ENCODE measurements at regions not wholly inside any gene's neighbourhood (a gene's known extent, or its start where the extent isn't known, plus 50 kb on each side); places are given as distances from the start of the nearest gene placed in this dataset.
"Not testable (repeated sequence)": the region's sequence is repeated elsewhere in the genome, so short reads cannot be mapped to it uniquely, and the experiment has no call there.

DNA sequence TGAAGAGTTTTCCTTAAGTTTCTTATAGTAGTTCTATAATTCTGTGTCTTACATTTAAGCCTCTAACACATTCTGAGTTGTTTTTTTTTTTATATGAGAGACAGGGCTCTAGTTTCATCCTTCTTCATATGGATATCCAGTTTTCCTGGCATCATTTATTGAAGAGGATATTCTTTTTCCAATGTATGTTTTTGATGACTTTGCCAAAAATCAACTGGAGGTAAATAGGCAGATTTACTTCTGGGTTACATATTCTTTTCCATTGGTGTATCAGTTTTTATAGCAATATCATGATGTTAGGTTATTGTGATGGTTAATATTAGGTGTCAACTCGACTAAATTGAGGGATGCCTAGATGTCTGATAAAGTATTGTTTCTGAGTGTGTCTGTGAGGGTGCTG lies 650.7 kb upstream of the GRID2 start:
- DNase-seq (ENCODE audit: low read depth, low spot score), result no peak
- WGBS (ENCODE audit: insufficient coverage, insufficient read length), result no CpG with 5 or more reads among the region's 1 CpG
- no peak overlapping the region for H3K4me3 ChIP-seq (ENCODE audit: low read length)

DNA sequence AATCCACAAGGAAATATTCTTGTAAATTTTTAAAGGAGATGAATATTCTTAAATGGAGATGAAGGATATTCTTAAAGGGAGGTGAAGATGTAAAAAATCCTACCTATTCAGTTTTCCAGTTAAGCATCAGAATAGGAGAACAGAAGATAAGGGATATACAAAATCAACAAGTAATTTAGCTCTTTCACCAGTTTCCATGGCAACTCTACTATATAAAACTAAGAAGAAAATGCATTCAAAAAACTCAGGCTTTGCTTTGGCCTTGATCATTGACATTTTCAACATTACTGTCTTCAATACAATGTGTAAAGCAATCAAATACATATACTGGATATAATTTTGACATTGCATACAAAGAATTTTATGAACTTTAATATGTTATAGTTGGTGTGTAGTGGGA lies 622.7 kb upstream of the GRID2 start:
- Histone ChIP-seq H3K9me3 (ENCODE audit: control insufficient read depth, insufficient read depth, low read length) (no peaks in the 10 kb centered on the region), H3K36me3 (ENCODE audit: control insufficient read depth, insufficient read depth, low read length) (no peaks in the 10 kb centered on the region)

More for the DNA sequence above, 650.7 kb upstream of the GRID2 start:
- Histone ChIP-seq H3K9me3 (ENCODE audit: control insufficient read depth, insufficient read depth, low read length) (no peaks in the 10 kb centered on the region), H3K27ac (ENCODE audit: low read length) (no peak overlapping the region), H3K36me3 (ENCODE audit: control insufficient read depth, insufficient read depth, low read length) (no peaks in the 10 kb centered on the region), H3K4me1 (ENCODE audit: control insufficient read depth, insufficient read depth, low read length) (no peaks in the 10 kb centered on the region), H3K27me3 (ENCODE audit: control insufficient read depth, insufficient read depth, low read length) (no peaks in the 10 kb centered on the region)

DNA sequence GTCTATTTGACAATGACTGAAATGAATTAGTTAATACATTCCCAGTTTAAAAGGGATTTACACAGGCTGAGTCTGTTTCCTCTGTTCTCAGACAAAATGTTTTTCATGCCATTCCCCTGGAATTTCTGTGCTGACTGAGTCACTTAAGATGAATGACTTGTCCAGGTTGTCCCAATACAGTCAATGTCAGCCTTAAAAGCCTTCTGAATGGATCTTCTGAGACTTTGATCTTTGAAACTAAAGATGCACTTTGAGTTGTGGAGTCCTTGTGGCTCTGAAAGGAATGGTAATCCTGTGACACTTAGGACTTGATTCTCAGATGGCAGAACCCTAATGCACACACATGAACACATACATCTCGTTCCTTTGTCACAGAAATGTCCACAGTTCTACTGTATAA lies 622.2 kb upstream of the GRID2 start:
- H3K4me1 ChIP-seq (ENCODE audit: control insufficient read depth, insufficient read depth, low read length), result no peaks in the 10 kb centered on the region
- no peak for DNase-seq (ENCODE audit: low read depth, low spot score)
- H3K27ac ChIP-seq (ENCODE audit: low read length), result no peak overlapping the region
- no peaks in the 10 kb centered on the region for H3K36me3 ChIP-seq (ENCODE audit: control insufficient read depth, insufficient read depth, low read length)
- no peak overlapping the region for H3K4me3 ChIP-seq (ENCODE audit: low read length)
- no peaks in the 10 kb centered on the region for H3K27me3 ChIP-seq (ENCODE audit: control insufficient read depth, insufficient read depth, low read length)
- no CpG with 5 or more reads among the region's 1 CpG for WGBS (ENCODE audit: insufficient coverage, insufficient read length)
- no peaks in the 10 kb centered on the region for H3K9me3 ChIP-seq (ENCODE audit: control insufficient read depth, insufficient read depth, low read length)

More for the DNA sequence above, 622.7 kb upstream of the GRID2 start:
- Histone ChIP-seq H3K27ac (ENCODE audit: low read length) (no peak overlapping the region), H3K4me3 (ENCODE audit: low read length) (no peak overlapping the region), H3K27me3 (ENCODE audit: control insufficient read depth, insufficient read depth, low read length) (no peaks in the 10 kb centered on the region), H3K4me1 (ENCODE audit: control insufficient read depth, insufficient read depth, low read length) (no peaks in the 10 kb centered on the region)
- DNase-seq (ENCODE audit: low read depth, low spot score), result no peak

DNA sequence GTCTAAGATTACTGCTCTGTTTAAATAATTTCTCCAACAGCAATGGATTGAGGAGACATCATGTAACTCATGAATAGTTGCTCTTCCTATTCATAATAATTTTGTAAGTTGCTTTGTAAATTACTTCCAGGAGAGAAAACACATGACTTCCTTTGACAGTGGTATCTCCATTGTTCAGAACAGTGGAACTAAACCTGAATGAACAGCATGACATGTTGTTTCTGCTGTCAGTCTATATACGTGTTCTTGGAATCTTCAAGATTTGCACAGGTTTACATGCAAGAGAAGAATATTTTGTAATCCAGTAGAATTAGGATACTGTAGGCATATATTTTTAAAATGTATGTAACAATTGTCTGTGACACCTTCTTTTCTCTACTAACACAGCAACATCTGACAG lies 618.8 kb upstream of the GRID2 start:
- no CpG with 5 or more reads among the region's 1 CpG for WGBS (ENCODE audit: insufficient coverage, insufficient read length)
- Histone ChIP-seq H3K9me3 (ENCODE audit: control insufficient read depth, insufficient read depth, low read length) (no peaks in the 10 kb centered on the region), H3K36me3 (ENCODE audit: control insufficient read depth, insufficient read depth, low read length) (no peaks in the 10 kb centered on the region), H3K4me3 (ENCODE audit: low read length) (no peak overlapping the region), H3K27me3 (ENCODE audit: control insufficient read depth, insufficient read depth, low read length) (no peaks in the 10 kb centered on the region), H3K4me1 (ENCODE audit: control insufficient read depth, insufficient read depth, low read length) (no peaks in the 10 kb centered on the region), H3K27ac (ENCODE audit: low read length) (no peak overlapping the region)
- no peak for DNase-seq (ENCODE audit: low read depth, low spot score)

DNA sequence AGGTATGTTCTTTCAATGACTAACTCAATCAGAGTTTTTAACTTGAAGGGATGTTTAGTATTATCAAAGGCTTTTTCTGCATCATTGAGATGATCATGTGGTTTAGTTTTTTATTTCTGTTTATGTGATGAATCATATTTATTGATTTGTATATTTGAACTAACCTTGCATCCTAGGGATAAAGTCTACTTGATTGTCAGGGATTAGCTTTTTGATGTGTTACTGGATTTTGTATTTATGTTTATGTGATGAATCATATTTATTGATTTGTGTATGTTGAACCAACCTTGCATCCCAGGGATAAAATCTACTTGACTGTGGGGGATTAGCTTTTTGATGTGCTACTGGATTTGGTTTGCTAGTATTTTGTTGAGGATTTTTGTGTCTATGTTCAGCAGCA lies 615.4 kb upstream of the GRID2 start:
- Histone ChIP-seq H3K27ac (ENCODE audit: low read length) (no peak overlapping the region), H3K27me3 (ENCODE audit: control insufficient read depth, insufficient read depth, low read length) (no peaks in the 10 kb centered on the region), H3K36me3 (ENCODE audit: control insufficient read depth, insufficient read depth, low read length) (no peaks in the 10 kb centered on the region), H3K4me3 (ENCODE audit: low read length) (no peak overlapping the region), H3K9me3 (ENCODE audit: control insufficient read depth, insufficient read depth, low read length) (no peaks in the 10 kb centered on the region), H3K4me1 (ENCODE audit: control insufficient read depth, insufficient read depth, low read length) (no peaks in the 10 kb centered on the region)
- DNase-seq (ENCODE audit: low read depth, low spot score), result no peak

DNA sequence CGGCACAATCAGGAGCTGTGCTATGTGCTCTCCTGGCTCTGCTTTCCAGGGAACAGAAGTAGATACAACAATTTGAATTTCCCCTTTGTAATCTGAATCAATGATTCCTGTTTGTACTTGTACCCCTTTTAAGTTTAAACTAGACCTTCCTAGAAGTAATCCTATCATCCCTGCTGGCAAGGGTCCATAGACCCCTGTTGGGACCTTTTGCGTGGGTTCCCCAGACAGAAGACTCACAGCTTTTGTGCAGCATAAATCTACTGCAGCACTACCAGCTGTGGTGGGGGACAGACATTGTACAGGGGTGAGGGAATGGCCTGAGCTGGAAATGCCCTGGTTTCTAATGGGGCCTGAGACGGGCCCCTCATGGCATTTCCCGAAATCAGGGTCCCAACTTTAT lies 604.1 kb upstream of the GRID2 start:
- H3K9me3 ChIP-seq (ENCODE audit: control insufficient read depth, insufficient read depth, low read length); H3K27me3 ChIP-seq (ENCODE audit: control insufficient read depth, insufficient read depth, low read length); H3K4me1 ChIP-seq (ENCODE audit: control insufficient read depth, insufficient read depth, low read length); H3K27ac ChIP-seq (ENCODE audit: low read length); H3K4me3 ChIP-seq (ENCODE audit: low read length); DNase-seq (ENCODE audit: low read depth, low spot score); H3K36me3 ChIP-seq (ENCODE audit: control insufficient read depth, insufficient read depth, low read length): not testable (repeated sequence)
- no CpG with 5 or more reads among the region's 4 CpGs for WGBS (ENCODE audit: insufficient coverage, insufficient read length)

DNA sequence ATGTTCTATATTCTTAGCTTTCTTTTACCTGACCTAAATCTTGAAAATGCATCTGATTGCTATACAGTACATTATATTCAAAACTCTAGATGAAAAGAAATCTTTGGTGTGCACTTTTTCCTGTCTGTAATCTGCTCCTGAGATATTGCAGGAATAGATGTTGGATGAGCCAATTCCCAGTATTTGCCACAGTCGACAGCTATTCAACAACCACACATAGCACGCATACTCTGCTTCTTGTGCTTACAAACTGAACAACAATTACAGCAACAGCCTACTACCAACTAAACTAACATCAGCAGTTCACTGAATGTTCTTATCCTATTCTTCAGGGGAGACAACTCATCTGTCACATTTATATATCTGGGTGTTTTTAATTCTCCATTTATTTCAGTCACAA lies 573.9 kb upstream of the GRID2 start:
- no peaks in the 10 kb centered on the region for H3K9me3 ChIP-seq (ENCODE audit: control insufficient read depth, insufficient read depth, low read length)
- WGBS (ENCODE audit: insufficient coverage, insufficient read length), result no CpG with 5 or more reads among the region's 2 CpGs
- H3K36me3 ChIP-seq (ENCODE audit: control insufficient read depth, insufficient read depth, low read length), result no peaks in the 10 kb centered on the region
- no peak for DNase-seq (ENCODE audit: low read depth, low spot score)
- H3K27ac ChIP-seq (ENCODE audit: low read length), result no peak overlapping the region
- no peak overlapping the region for H3K4me3 ChIP-seq (ENCODE audit: low read length)
- H3K27me3 ChIP-seq (ENCODE audit: control insufficient read depth, insufficient read depth, low read length), result no peaks in the 10 kb centered on the region
- no peaks in the 10 kb centered on the region for H3K4me1 ChIP-seq (ENCODE audit: control insufficient read depth, insufficient read depth, low read length)

DNA sequence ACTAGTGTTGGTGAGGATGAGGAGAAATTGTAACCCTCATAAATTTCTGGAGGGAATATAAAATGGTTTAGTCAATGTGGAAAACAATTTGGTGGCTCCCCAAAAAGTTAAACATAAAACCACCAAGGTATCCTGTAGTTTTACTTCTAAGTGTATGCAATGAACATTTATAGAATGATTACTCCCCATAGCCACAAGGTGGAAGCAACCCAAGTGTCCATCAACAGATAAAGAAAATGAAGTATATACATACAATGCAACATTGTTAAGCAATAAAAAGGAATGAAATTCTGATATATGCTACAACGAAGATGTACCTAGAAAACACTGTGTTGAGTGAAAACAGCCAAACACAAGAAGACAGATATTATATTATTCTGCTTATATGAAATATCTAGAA lies 569.1 kb upstream of the GRID2 start:
- Histone ChIP-seq H3K36me3 (ENCODE audit: control insufficient read depth, insufficient read depth, low read length) (no peaks in the 10 kb centered on the region), H3K27ac (ENCODE audit: low read length) (no peak overlapping the region), H3K27me3 (ENCODE audit: control insufficient read depth, insufficient read depth, low read length) (no peaks in the 10 kb centered on the region), H3K4me1 (ENCODE audit: control insufficient read depth, insufficient read depth, low read length) (no peaks in the 10 kb centered on the region), H3K9me3 (ENCODE audit: control insufficient read depth, insufficient read depth, low read length) (no peaks in the 10 kb centered on the region), H3K4me3 (ENCODE audit: low read length) (no peak overlapping the region)
- no CpG with 5 or more reads among the region's 1 CpG for WGBS (ENCODE audit: insufficient coverage, insufficient read length)
- no peak for DNase-seq (ENCODE audit: low read depth, low spot score)

DNA sequence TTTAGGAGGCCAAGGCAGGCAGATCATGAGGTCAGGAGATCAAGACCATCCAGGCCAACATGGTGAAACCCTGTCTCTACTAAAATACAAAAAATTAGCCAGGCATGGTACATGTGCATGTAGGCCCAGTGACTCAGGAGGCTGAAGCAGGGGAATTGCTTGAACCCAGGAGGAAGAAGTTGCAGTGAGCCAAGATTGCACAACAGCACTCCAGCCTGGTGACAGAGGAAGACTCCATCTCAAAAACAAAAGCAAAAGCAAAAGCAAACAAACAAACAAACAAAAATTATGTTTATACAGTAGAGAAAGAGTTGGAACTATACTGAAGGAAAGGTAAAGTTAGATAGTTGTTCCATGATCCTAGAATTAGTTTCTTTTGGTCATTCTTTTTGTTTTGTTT lies 564.9 kb upstream of the GRID2 start:
- DNase-seq (ENCODE audit: low read depth, low spot score); H3K27me3 ChIP-seq (ENCODE audit: control insufficient read depth, insufficient read depth, low read length); H3K4me1 ChIP-seq (ENCODE audit: control insufficient read depth, insufficient read depth, low read length); H3K9me3 ChIP-seq (ENCODE audit: control insufficient read depth, insufficient read depth, low read length); H3K36me3 ChIP-seq (ENCODE audit: control insufficient read depth, insufficient read depth, low read length); H3K4me3 ChIP-seq (ENCODE audit: low read length); H3K27ac ChIP-seq (ENCODE audit: low read length): not testable (repeated sequence)

DNA sequence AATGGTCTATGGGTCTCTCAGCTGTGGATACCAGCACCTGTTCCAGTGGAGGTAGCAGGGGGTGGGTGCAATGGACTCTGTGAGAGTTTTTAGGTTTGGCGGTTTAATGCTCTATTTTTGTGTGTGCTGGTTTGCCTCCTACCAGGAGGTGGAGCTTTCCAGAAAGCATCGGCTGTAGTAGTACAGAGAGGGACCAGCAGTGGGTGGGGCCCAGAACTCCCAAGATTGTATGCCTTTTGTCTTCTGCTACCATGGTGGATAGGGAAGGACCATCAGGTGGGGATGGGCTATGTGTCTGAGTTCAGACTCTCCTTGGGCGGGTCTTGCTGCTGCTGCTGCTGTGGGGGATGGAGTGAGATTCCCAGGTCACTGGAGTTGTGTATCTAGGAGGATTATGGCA lies 557.2 kb upstream of the GRID2 start:
- no peak for DNase-seq (ENCODE audit: low read depth, low spot score)
- Histone ChIP-seq H3K27me3 (ENCODE audit: control insufficient read depth, insufficient read depth, low read length) (no peaks in the 10 kb centered on the region), H3K36me3 (ENCODE audit: control insufficient read depth, insufficient read depth, low read length) (no peaks in the 10 kb centered on the region), H3K4me1 (ENCODE audit: control insufficient read depth, insufficient read depth, low read length) (no peaks in the 10 kb centered on the region), H3K27ac (ENCODE audit: low read length) (no peak overlapping the region), H3K4me3 (ENCODE audit: low read length) (no peak overlapping the region), H3K9me3 (ENCODE audit: control insufficient read depth, insufficient read depth, low read length) (no peaks in the 10 kb centered on the region)
- no CpG with 5 or more reads among the region's 3 CpGs for WGBS (ENCODE audit: insufficient coverage, insufficient read length)

DNA sequence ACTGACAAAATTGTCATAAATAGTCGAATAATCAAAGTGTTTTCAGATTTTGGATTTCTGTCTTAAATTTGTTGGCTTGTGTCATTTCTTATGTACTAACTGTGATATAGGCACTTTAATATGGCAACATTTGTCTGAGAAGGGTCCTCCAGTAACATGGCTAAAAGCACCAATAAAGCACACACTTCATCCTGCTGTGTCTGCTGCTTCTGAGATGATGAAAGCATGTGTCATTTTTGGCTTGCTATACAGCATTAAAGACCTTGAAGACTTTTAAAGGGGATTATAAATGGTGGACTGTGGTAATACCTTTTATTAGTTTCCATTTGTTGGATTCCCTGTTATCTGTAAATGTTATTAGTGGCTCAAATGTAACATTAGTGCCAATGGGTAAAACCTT lies 551.8 kb upstream of the GRID2 start:
- no peak for DNase-seq (ENCODE audit: low read depth, low spot score)
- WGBS (ENCODE audit: insufficient coverage, insufficient read length), result 100% methylated on average over 1 of the region's 1 CpG
- no peaks in the 10 kb centered on the region for H3K4me1 ChIP-seq (ENCODE audit: control insufficient read depth, insufficient read depth, low read length)
- no peak overlapping the region for H3K27ac ChIP-seq (ENCODE audit: low read length)
- no peaks in the 10 kb centered on the region for H3K9me3 ChIP-seq (ENCODE audit: control insufficient read depth, insufficient read depth, low read length)
- H3K36me3 ChIP-seq (ENCODE audit: control insufficient read depth, insufficient read depth, low read length), result no peaks in the 10 kb centered on the region
- H3K4me3 ChIP-seq (ENCODE audit: low read length), result no peak overlapping the region
- H3K27me3 ChIP-seq (ENCODE audit: control insufficient read depth, insufficient read depth, low read length), result no peaks in the 10 kb centered on the region

DNA sequence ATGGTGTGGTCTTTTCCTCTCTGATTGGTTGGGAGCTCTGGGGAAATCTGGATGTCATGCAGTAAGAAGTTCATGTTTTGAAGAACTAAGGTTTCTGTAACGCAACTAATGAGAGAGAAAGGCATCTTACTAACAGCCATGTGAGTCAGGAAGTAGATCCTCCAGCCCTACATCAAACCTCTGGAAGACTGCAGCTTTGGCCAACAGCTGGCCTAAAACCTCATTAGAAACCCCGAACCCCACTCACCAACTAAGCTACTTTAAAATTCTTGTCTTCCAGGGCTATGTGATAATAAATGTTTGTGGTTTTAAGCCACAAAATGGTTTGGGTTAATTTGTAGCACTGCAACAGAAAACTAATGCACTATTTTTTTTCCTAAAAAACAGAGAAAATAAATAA lies 549.0 kb upstream of the GRID2 start:
- H3K4me3 ChIP-seq (ENCODE audit: low read length), result no peak overlapping the region
- no peaks in the 10 kb centered on the region for H3K36me3 ChIP-seq (ENCODE audit: control insufficient read depth, insufficient read depth, low read length)
- H3K9me3 ChIP-seq (ENCODE audit: control insufficient read depth, insufficient read depth, low read length), result no peaks in the 10 kb centered on the region
- no peak overlapping the region for H3K27ac ChIP-seq (ENCODE audit: low read length)
- WGBS (ENCODE audit: insufficient coverage, insufficient read length), result no CpG with 5 or more reads among the region's 2 CpGs
- H3K27me3 ChIP-seq (ENCODE audit: control insufficient read depth, insufficient read depth, low read length), result no peaks in the 10 kb centered on the region
- no peaks in the 10 kb centered on the region for H3K4me1 ChIP-seq (ENCODE audit: control insufficient read depth, insufficient read depth, low read length)
- DNase-seq (ENCODE audit: low read depth, low spot score), result no peak

Data from iPS DF 6.9 (cell line).